ENCODE measurements at regions not wholly inside any gene's neighbourhood (a gene's known extent, or its start where the extent isn't known, plus 50 kb on each side); places are given as distances from the start of the nearest gene placed in this dataset.

DNA sequence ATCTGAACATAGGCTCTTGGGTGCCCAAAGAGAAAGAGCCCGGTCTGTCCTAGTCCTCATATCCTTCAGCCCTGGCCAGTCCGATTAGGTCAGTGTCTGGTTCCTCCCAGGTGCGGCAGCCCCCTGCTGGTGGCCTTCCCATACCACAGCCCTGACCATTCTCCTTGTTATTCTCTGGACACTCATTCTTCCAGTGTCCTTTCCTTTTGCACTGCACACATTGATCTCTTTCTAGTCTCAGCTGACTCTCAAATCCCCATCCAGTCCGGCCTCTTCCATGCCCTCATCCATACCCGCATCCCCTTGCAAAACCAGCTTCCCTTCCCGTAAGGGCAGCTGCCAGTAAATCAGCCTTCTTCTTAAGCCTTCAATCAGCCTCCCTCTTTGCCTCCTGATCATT, 1316.3 kb downstream of the TMEM121 start:
- TF ChIP-seq, protein P1, sequence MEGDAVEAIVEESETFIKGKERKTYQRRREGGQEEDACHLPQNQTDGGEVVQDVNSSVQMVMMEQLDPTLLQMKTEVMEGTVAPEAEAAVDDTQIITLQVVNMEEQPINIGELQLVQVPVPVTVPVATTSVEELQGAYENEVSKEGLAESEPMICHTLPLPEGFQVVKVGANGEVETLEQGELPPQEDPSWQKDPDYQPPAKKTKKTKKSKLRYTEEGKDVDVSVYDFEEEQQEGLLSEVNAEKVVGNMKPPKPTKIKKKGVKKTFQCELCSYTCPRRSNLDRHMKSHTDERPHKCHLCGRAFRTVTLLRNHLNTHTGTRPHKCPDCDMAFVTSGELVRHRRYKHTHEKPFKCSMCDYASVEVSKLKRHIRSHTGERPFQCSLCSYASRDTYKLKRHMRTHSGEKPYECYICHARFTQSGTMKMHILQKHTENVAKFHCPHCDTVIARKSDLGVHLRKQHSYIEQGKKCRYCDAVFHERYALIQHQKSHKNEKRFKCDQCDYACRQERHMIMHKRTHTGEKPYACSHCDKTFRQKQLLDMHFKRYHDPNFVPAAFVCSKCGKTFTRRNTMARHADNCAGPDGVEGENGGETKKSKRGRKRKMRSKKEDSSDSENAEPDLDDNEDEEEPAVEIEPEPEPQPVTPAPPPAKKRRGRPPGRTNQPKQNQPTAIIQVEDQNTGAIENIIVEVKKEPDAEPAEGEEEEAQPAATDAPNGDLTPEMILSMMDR (conservative IDR thresholded peaks at IDR 0.05; ENCODE audit: low read length): no peak
- H3K4me3 ChIP-seq (ENCODE audit: low read length): no peak overlapping the region
- no peak for DNase-seq (ENCODE audit: low read depth)

GRCh38 chr14:106843386-106843785, 1317.0 kb downstream of the TMEM121 start:
- DNase-seq (ENCODE audit: low read depth): no peak
- no peak overlapping the region; the same call in 1 of the 2 replicates for H3K4me3 ChIP-seq (ENCODE audit: low read length)
- TF ChIP-seq, protein P1 (conservative IDR thresholded peaks at IDR 0.05; ENCODE audit: low read length): no peak

- TF ChIP-seq, protein P1 (conservative IDR thresholded peaks at IDR 0.05; ENCODE audit: low read length): no peak
- no peak for DNase-seq (ENCODE audit: low read depth)
- H3K4me3 ChIP-seq (ENCODE audit: low read length): peak overlapping the region; percentile 29
These were observed 1317.6 kb downstream of the TMEM121 start for GRCh38 chr14:106843951-106844483.

- no peak overlapping the region for H3K4me3 ChIP-seq (ENCODE audit: low read length)
- TF ChIP-seq, protein P1 (conservative IDR thresholded peaks at IDR 0.05; ENCODE audit: low read length): no peak
- DNase-seq (ENCODE audit: low read depth): no peak
These were observed 1318.4 kb downstream of the TMEM121 start for GRCh38 chr14:106844608-106845285.

GRCh38 chr14:106845286-106846087, 1319.1 kb downstream of the TMEM121 start:
- DNase-seq (ENCODE audit: low read depth): no peak
- no peak overlapping the region for H3K4me3 ChIP-seq (ENCODE audit: low read length)
- TF ChIP-seq, protein P1 (conservative IDR thresholded peaks at IDR 0.05; ENCODE audit: low read length): no peak

- H3K4me3 ChIP-seq (ENCODE audit: low read length): no peak overlapping the region
- no peak for DNase-seq (ENCODE audit: low read depth)
- TF ChIP-seq, protein P1 (conservative IDR thresholded peaks at IDR 0.05; ENCODE audit: low read length): no peak
These were observed 1319.8 kb downstream of the TMEM121 start for GRCh38 chr14:106846218-106846617.
